NCI-H526 (cell line): ENCODE measurements at regions not wholly inside any gene's neighbourhood (a gene's known extent, or its start where the extent isn't known, plus 50 kb on each side); places are given as distances from the start of the nearest gene placed in this dataset.
"Not testable (repeated sequence)": the region's sequence is repeated elsewhere in the genome, so short reads cannot be mapped to it uniquely, and the experiment has no call there.

Source experiments
- DNase-seq, 2 experiments: peaks; one replicate each; lab custom pipeline; 2025; lab: John Stamatoyannopoulos, UW

- DNase-seq = no peak
Measured at GRCh38 chr13:55571237-55571867, 1569.4 kb upstream of the PRR20A start.

GRCh38 chr13:55572408-55572807 is 1568.3 kb upstream of the PRR20A start:
- DNase-seq = no peak

- DNase-seq = no peak
Measured at GRCh38 chr13:55572862-55573261, 1567.9 kb upstream of the PRR20A start.

GRCh38 chr13:55573565-55573964 is 1567.2 kb upstream of the PRR20A start:
- DNase-seq = no peak

- DNase-seq = no peak
Measured at GRCh38 chr13:55576389-55576788, 1564.3 kb upstream of the PRR20A start.

GRCh38 chr13:55577082-55577846 is 1563.5 kb upstream of the PRR20A start:
- peak; percentile 76 to 84 for DNase-seq

- peak in 1 of 2 experiments; percentile 11 for DNase-seq
Measured at GRCh38 chr13:55577847-55578210, 1562.9 kb upstream of the PRR20A start.

GRCh38 chr13:55582294-55582693 is 1558.4 kb upstream of the PRR20A start:
- not testable (repeated sequence) for DNase-seq

- no peak for DNase-seq
Measured at GRCh38 chr13:55583953-55584593, 1556.6 kb upstream of the PRR20A start.

- no peak for DNase-seq
Measured at GRCh38 chr13:55602784-55603183, 1537.9 kb upstream of the PRR20A start.

GRCh38 chr13:55606045-55606665 is 1534.6 kb upstream of the PRR20A start:
- no peak for DNase-seq

- DNase-seq = no peak
Measured at GRCh38 chr13:55613429-55614187, 1527.1 kb upstream of the PRR20A start.

GRCh38 chr13:55615081-55615480 is 1525.6 kb upstream of the PRR20A start:
- no peak for DNase-seq

GRCh38 chr13:55617241-55617640 is 1523.5 kb upstream of the PRR20A start:
- no peak for DNase-seq

GRCh38 chr13:55627221-55627620 is 1513.5 kb upstream of the PRR20A start:
- no peak for DNase-seq

- DNase-seq = no peak
Measured at GRCh38 chr13:55632402-55632801, 1508.3 kb upstream of the PRR20A start.

- DNase-seq = no peak
Measured at GRCh38 chr13:55649485-55649884, 1491.2 kb upstream of the PRR20A start.

- DNase-seq = no peak
Measured at GRCh38 chr13:55652657-55653056, 1488.1 kb upstream of the PRR20A start.

- DNase-seq = peak; percentile 95 to 98
Measured at GRCh38 chr13:55653497-55653896, 1487.2 kb upstream of the PRR20A start.

- DNase-seq = no peak
Measured at GRCh38 chr13:55654243-55654642, 1486.5 kb upstream of the PRR20A start.

GRCh38 chr13:55660264-55660663 is 1480.5 kb upstream of the PRR20A start:
- DNase-seq = not testable (repeated sequence)

GRCh38 chr13:55660851-55661250 is 1479.9 kb upstream of the PRR20A start:
- no peak for DNase-seq
